K562 (cell line): ENCODE measurements at regions not wholly inside any gene's neighbourhood (a gene's known extent, or its start where the extent isn't known, plus 50 kb on each side); places are given as distances from the start of the nearest gene placed in this dataset.
A peak's percentile ranks its signal among the peaks of the same experiment; 100 is the strongest.

Source experiments
- ATF4 ChIP-seq: fragments of 450-650 bp; formaldehyde crosslinking; IDR thresholded peaks from 2 replicates; pipeline ENCODE4 v1.4.0; 2022; ENCODE audit warnings: mild to moderate bottlenecking, moderate library complexity
- CCAR2 ChIP-seq: fragments of 200-400 bp; formaldehyde crosslinking; IDR thresholded peaks from 2 replicates; pipeline ENCODE4 v1.6.1; 2017; ENCODE audit warnings: mild to moderate bottlenecking, low read depth, low read length
- CSDE1 ChIP-seq, 2 experiments: fragments of 450-650 bp; IDR thresholded peaks; 2 replicates each; pipeline ENCODE4 v1.6.1; 2016; ENCODE audit warnings: mild to moderate bottlenecking in 1 of 2
- FOSL1 ChIP-seq: fragments of 200-800 bp; sonication (Bioruptor generic); conservative IDR thresholded peaks from 2 replicates; pipeline ENCODE4 v1.6.1; 2016; ENCODE audit warnings: missing genetic modification characterization, missing compliant biosample characterization
- GTF2F1 ChIP-seq: IDR thresholded peaks from 2 replicates; pipeline ENCODE4 v1.6.1; 2011; ENCODE audit warnings: low read depth, low read length, improper control_type of control experiment
- HDGF ChIP-seq: fragments of 450-650 bp; IDR thresholded peaks from 2 replicates; pipeline ENCODE4 v1.6.1; 2016
- JUND ChIP-seq, 2 experiments: IDR thresholded peaks; 2 replicates in 1 of 2; 3 replicates in 1 of 2; pipeline ENCODE4 v1.6.1; 2011; ENCODE audit warnings: borderline replicate concordance in 2 of 2, low read depth in 2 of 2, low read length in 2 of 2, improper control_type of control experiment in 1 of 2, missing biosample characterization in 1 of 2, missing genetic modification characterization in 1 of 2, missing genetic modification reagents in 1 of 2
- KAT7 ChIP-seq: sonication (generic); formaldehyde crosslinking; IDR thresholded peaks from 2 replicates; pipeline ENCODE4 v1.8.0; 2022; ENCODE audit warnings: missing genetic modification reagents, mild to moderate bottlenecking, borderline replicate concordance
- MCM7 ChIP-seq, 2 experiments: fragments of 450-650 bp; IDR thresholded peaks; 2 replicates each; pipeline ENCODE4 v1.6.1; 2016 to 2018
- NCOA1 ChIP-seq: fragments of 450-650 bp; IDR thresholded peaks from 2 replicates; pipeline ENCODE4 v1.6.1; 2016; ENCODE audit warnings: low read depth
- NFATC3 ChIP-seq: fragments of 450-650 bp; IDR thresholded peaks from 2 replicates; pipeline ENCODE4 v1.6.1; 2017; ENCODE audit warnings: mild to moderate bottlenecking
- POU5F1 ChIP-seq: fragments of 150-350 bp; IDR thresholded peaks from 2 replicates; pipeline ENCODE4 v1.6.1; 2014; ENCODE audit warnings: borderline replicate concordance, low read length, low read depth, mild to moderate bottlenecking; ENCODE audit not compliant: partially characterized antibody
- RFX5 ChIP-seq: IDR thresholded peaks from 2 replicates; pipeline ENCODE4 v1.6.1; 2011; ENCODE audit warnings: low read depth, mild to moderate bottlenecking, improper control_type of control experiment, low read length
- SAFB ChIP-seq: fragments of 200-400 bp; formaldehyde crosslinking; IDR thresholded peaks from 2 replicates; pipeline ENCODE4 v1.6.1; 2017; ENCODE audit warnings: low read depth, low read length, borderline replicate concordance
- TAF1 ChIP-seq: IDR thresholded peaks from 2 replicates; pipeline ENCODE4 v1.6.1; 2011; ENCODE audit warnings: mild to moderate bottlenecking, low read length, moderate library complexity; ENCODE audit not compliant: insufficient read depth, control insufficient read depth, severe bottlenecking; ENCODE audit errors: extremely low read depth
- TSC22D4 ChIP-seq: fragments of 450-650 bp; IDR thresholded peaks from 2 replicates; pipeline ENCODE4 v1.6.1; 2016; ENCODE audit warnings: missing genetic modification characterization, missing biosample characterization, control low read depth
- ZBTB17 ChIP-seq: fragments of 450-650 bp; formaldehyde crosslinking; IDR thresholded peaks from 2 replicates; pipeline ENCODE4 v1.4.0; 2020; ENCODE audit warnings: mild to moderate bottlenecking
- ZBTB2 ChIP-seq: fragments of 450-650 bp; IDR thresholded peaks from 2 replicates; pipeline ENCODE4 v1.6.1; 2016; ENCODE audit warnings: antibody characterized with exemption
- ZNF140 ChIP-seq: fragments of 250-450 bp; sonication (Bioruptor Pico); IDR thresholded peaks from 2 replicates; pipeline ENCODE4 v1.8.0; 2021; ENCODE audit warnings: moderate library complexity, mild to moderate bottlenecking, inconsistent platforms
- ZNF146 ChIP-seq: IDR thresholded peaks from one replicate; pipeline ENCODE4 v1.6.1; 2018; ENCODE audit warnings: missing compliant biosample characterization; ENCODE audit not compliant: unreplicated experiment
- ZNF24 ChIP-seq: fragments of 450-650 bp; IDR thresholded peaks from 2 replicates; pipeline ENCODE4 v1.6.1; 2016
- ZNF316 ChIP-seq: fragments of 450-650 bp; IDR thresholded peaks from 2 replicates; pipeline ENCODE4 v1.6.1; 2016
- ZNF324 ChIP-seq: fragments of 250-450 bp; sonication (Bioruptor Pico); IDR thresholded peaks from 2 replicates; pipeline ENCODE4 v1.4.0; 2020; ENCODE audit warnings: mild to moderate bottlenecking
- ZNF436 ChIP-seq: fragments of 250-450, 450-650 bp; sonication (Bioruptor Pico); formaldehyde crosslinking; IDR thresholded peaks from 2 replicates; pipeline ENCODE4 v1.7.0; 2020; ENCODE audit warnings: mild to moderate bottlenecking
- ZNF511 ChIP-seq: sonication (generic); formaldehyde crosslinking; IDR thresholded peaks from 2 replicates; pipeline ENCODE4 v1.8.0; 2022; ENCODE audit warnings: mild to moderate bottlenecking, missing genetic modification reagents
- TF ChIP-seq, protein P1 (sequence below), 3 experiments: fragments of 200-800 bp in 1 of 3; sonication (Bioruptor generic) in 1 of 3; sonication (generic) in 1 of 3; formaldehyde crosslinking in 1 of 3; IDR thresholded peaks; 2 replicates each; pipeline versions ENCODE4 v1.6.1 to v1.8.0; 2016 to 2022; ENCODE audit warnings: mild to moderate bottlenecking in 2 of 3, missing compliant biosample characterization in 2 of 3, missing genetic modification characterization in 2 of 3, missing genetic modification reagents in 1 of 3

DNA sequence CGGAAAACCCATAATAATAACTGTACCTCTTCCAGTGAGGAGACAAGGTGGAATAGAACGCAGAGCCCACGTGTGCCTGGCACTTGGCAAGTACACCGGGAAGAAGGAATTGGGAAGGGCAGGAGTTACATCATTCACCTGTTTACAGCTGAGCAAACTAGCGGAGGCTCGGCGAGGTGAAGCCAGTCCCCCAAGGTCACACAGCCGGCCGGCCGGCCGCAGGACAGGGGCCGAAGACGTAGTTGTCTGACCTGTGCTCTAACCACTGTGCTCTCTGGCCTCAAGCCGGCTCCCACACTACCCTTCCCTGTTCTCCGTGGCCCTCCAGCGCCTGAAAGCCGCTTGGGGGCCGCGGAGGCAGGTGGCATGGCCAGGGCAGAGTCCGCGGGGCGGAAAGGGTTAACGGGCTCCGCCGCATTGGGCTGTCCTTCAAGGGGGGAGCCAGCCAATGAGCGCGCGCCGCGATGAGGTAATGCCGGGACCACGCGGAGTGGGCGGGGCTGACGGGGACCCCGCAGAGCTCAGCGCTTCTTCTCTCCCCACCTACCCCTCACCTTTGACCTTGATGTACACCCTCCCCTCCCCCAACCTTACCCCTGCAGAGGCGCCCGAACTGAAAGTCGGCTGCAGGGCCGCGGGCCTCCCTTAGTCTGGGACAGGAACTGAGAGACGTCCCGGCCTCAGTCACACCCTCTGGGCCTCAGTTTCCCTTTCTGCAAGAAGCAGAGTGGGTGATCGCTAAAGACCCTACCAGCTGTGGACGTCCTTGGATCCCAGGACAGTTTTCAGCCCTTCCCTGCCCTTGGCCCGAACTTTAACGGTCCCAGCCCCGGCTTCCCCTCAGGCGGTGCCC is 125.1 kb downstream of the C9orf50 start (continued):
- no peak for TF ChIP-seq POU5F1
- TF ChIP-seq RFX5, result no peak
- TF ChIP-seq NFATC3, result no peak
- TF ChIP-seq ZBTB17 (CRISPR knock-in tag), result no peak
- TF ChIP-seq MCM7 (IDR thresholded peaks at IDR 0.05), result no peak
- TF ChIP-seq ZNF140, result no peak
- TF ChIP-seq TAF1, result no peak
- TF ChIP-seq GTF2F1, result no peak
- TF ChIP-seq ZNF316, result no peak
- TF ChIP-seq ZNF511, result peak; percentile 66; the same call in 1 of the 2 replicates
- TF ChIP-seq ZBTB2, result peak; percentile 56; the same call in 1 of the 2 replicates
- no peak for TF ChIP-seq CCAR2
- no peak for TF ChIP-seq SAFB
- TF ChIP-seq ZNF324 (CRISPR knock-in tag), result no peak
- TF ChIP-seq HDGF, result peak; percentile 27; the same call in 1 of the 2 replicates
- TF ChIP-seq CSDE1 (IDR thresholded peaks at IDR 0.05), result no peak
- TF ChIP-seq, protein P1, sequence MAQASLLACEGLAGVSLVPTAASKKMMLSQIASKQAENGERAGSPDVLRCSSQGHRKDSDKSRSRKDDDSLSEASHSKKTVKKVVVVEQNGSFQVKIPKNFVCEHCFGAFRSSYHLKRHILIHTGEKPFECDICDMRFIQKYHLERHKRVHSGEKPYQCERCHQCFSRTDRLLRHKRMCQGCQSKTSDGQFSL (CRISPR knock-in tag; IDR thresholded peaks at IDR 0.05), result peak; percentile 54; the same call in 1 of the 2 replicates
- TF ChIP-seq, protein P1 (tag; IDR thresholded peaks at IDR 0.05), result no peak
- TF ChIP-seq ZNF146 (CRISPR knock-in tag), result no peak
- TF ChIP-seq TSC22D4 (tag), result no peak
- TF ChIP-seq KAT7 (CRISPR knock-in tag), result peak; percentile 31; the same call in 1 of the 2 replicates
- TF ChIP-seq NCOA1, result no peak
- TF ChIP-seq ZNF436 (CRISPR knock-in tag), result no peak
- no peak for TF ChIP-seq ATF4 (CRISPR knock-in tag)
- no peak for TF ChIP-seq FOSL1 (tag)
- peak; percentile 85 for TF ChIP-seq JUND (IDR thresholded peaks at IDR 0.05; ENCODE audit: borderline replicate concordance, low read depth, low read length)
- TF ChIP-seq JUND (tag; IDR thresholded peaks at IDR 0.05; ENCODE audit: borderline replicate concordance, low read depth, low read length), result peak; percentile 70; the same call in 1 of the 3 replicates
- no peak for TF ChIP-seq ZNF24
